Activated CD4-positive, alpha-beta T cell treated with anti-CD3 and anti-CD28 coated beads, Interleukin-2, amount 10 ng/mL, durations not matched to agents 24 days and 14 days (primary cell): ENCODE measurements at regions not wholly inside any gene's neighbourhood (a gene's known extent, or its start where the extent isn't known, plus 50 kb on each side); places are given as distances from the start of the nearest gene placed in this dataset.
"Not testable (repeated sequence)": the region's sequence is repeated elsewhere in the genome, so short reads cannot be mapped to it uniquely, and the experiment has no call there.

Source experiments
- DNase-seq: peaks from one replicate; pipeline ENCODE4 v3.0.0; 2022
- H3K27ac Mint-ChIP-seq: one replicate; pipeline ENCODE4 v1.8.0; 2022; ENCODE audit warnings: mild to moderate bottlenecking, mixed read lengths
- H3K27me3 Mint-ChIP-seq: one replicate; pipeline ENCODE4 v1.8.0; 2022; ENCODE audit warnings: mixed read lengths
- H3K36me3 Mint-ChIP-seq: one replicate; pipeline ENCODE4 v1.8.0; 2022; ENCODE audit warnings: low read depth, mild to moderate bottlenecking, mixed read lengths
- H3K4me1 Mint-ChIP-seq: one replicate; pipeline ENCODE4 v1.8.0; 2021; ENCODE audit warnings: mixed read lengths
- H3K4me3 Mint-ChIP-seq: one replicate; pipeline ENCODE4 v1.8.0; 2022; ENCODE audit warnings: mild to moderate bottlenecking, moderate library complexity, mixed read lengths
- H3K9me3 Mint-ChIP-seq: one replicate; pipeline ENCODE4 v1.8.0; 2021; ENCODE audit warnings: mixed read lengths
- intact Hi-C: fragments of 100-400 bp; cut with micrococcal nuclease; formaldehyde crosslinking; loops from one replicate; pipeline ENCODE4 v1.15.1; 2023

DNA sequence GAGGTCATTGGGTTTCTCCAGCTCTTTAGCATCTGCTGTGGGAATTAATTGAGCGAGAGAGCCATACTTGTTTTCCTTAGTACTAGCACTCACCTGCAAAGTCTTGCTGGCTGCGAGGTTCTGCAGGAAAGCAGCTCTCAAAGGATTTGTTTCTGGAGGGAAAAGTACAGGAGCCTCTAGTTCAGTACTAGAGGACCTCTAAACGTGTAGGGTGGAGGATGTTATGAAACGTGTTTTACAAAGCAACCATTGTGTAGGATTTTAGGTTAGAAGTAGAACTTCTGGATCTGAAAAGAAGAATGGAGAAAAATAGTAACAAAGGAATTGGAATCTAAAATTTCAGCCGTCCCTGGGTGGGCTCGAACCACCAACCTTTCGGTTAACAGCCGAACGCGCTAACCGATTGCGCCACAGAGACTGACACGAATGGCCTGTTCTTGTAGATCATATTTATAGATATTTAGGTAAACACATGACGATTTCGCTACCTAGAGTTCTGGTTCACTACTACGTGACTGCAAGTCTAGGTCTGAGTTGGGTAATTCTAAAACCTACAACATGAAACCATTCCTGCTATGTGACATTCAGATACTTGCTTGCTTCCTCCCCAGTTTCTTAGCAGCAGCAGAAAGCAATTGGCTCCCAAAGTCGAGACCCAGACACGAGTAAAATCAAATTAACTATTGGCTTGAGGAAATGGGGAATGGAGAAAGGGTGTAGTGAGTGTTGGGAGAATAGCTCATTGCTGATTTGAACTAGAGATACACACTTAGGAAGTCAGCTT, 60.2 kb upstream of the CFAP126 start:
- H3K36me3 Mint-ChIP-seq: peaks cover 5% of the 10 kb centered on the region
- intact Hi-C loops: no loop called here
- H3K27ac Mint-ChIP-seq: peak overlapping the region; percentile 74
- DNase-seq: peak; percentile 78
- peak overlapping the region; percentile 55 for H3K4me3 Mint-ChIP-seq
- H3K9me3 Mint-ChIP-seq: no peaks in the 10 kb centered on the region
- H3K4me1 Mint-ChIP-seq: peaks cover 19% of the 10 kb centered on the region
- peaks cover 47% of the 10 kb centered on the region for H3K27me3 Mint-ChIP-seq

DNA sequence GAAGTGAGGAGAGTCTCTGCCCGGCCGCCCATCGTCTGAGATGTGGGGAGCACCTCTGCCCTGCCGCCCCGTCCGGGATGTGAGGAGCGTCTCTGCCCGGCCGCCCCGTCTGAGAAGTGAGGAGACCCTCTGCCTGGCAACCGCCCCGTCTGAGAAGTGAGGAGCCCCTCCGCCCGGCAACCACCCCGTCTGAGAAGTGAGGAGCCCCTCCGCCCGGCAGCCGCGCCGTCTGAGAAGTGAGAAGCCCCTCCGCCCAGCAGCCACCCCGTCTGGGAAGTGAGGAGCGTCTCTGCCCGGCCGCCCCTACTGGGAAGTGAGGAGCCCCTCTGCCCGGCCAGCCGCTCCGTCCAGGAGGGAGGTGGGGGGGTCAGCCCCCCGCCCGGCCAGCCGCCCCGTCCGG, 55.2 kb upstream of the CFAP126 start:
- not testable (repeated sequence) for DNase-seq, H3K9me3 Mint-ChIP-seq, H3K27ac Mint-ChIP-seq, H3K36me3 Mint-ChIP-seq, H3K4me3 Mint-ChIP-seq
- Mint-ChIP-seq H3K4me1 (peaks cover 18% of the 10 kb centered on the region), H3K27me3 (peaks cover 12% of the 10 kb centered on the region)
- intact Hi-C loops: loop anchor here (2.0 kb wide), 1 partner anchor 24 kb away; no protein-coding TSS in a partner anchor

DNA sequence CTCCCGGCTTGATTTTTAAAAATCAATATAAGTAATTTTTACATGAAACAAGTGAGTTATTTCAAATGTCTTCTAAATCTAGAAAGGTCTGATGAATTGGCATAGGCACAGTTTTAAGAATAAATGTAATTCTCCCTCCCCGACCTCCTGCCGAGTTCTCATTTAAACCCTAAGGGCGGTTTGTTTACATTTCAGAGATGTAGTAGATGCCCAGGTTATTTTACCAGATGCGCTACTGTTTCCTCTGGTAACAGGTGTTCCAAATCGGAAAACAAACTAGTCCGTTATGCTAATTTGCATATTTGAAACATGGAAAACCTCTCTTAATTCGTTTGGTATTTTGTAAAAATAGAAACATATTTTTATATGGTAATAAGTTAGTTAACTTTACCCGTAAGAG, 53.8 kb upstream of the CFAP126 start:
- Mint-ChIP-seq H3K9me3 (no peaks in the 10 kb centered on the region), H3K4me1 (peaks cover 9% of the 10 kb centered on the region), H3K4me3 (peak overlapping the region; percentile 80), H3K27me3 (peaks cover 2% of the 10 kb centered on the region), H3K27ac (no peak overlapping the region), H3K36me3 (peaks cover 5% of the 10 kb centered on the region)
- intact Hi-C loops: no loop called here
- DNase-seq: no peak

DNA sequence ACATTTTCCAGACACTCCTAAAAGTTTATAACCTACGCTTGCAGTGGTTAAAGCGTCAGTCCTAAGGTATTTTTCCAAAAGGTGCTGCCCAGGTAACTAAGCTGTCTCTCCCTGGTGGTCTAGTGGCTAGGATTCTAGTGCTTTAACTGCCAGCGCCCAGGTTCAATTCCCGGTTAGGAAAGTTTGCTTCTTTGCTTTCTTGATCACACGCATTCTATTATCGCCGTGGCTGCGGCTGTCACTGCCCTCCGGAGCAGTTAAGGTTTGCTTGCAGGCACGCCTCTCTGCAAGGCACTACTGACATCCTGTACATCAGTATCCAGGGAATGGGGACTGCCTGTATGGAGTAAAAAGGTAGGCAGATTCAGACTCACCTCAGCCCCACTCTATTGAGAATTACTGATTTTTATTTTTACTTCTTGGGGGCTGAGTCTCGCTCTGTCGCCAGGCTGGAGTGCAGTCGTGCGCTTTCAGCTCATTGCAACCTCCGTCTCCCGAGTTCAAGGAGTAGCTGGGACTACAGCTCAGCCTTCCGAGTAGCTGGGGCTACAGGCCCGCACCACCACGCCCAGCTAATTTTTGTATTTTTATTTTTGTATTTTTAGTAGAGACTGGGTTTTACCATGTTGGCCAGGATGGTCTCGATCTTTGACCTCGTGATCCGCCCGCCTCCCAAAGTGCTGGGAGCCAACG, 53.2 kb upstream of the CFAP126 start:
- peak overlapping the region; percentile 40 for H3K4me3 Mint-ChIP-seq
- intact Hi-C loops: no loop called here
- H3K4me1 Mint-ChIP-seq: peaks cover 9% of the 10 kb centered on the region
- no peaks in the 10 kb centered on the region for H3K9me3 Mint-ChIP-seq
- no peak overlapping the region for H3K27ac Mint-ChIP-seq
- peaks cover 5% of the 10 kb centered on the region for H3K36me3 Mint-ChIP-seq
- H3K27me3 Mint-ChIP-seq: peaks cover 2% of the 10 kb centered on the region
- DNase-seq: no peak

DNA sequence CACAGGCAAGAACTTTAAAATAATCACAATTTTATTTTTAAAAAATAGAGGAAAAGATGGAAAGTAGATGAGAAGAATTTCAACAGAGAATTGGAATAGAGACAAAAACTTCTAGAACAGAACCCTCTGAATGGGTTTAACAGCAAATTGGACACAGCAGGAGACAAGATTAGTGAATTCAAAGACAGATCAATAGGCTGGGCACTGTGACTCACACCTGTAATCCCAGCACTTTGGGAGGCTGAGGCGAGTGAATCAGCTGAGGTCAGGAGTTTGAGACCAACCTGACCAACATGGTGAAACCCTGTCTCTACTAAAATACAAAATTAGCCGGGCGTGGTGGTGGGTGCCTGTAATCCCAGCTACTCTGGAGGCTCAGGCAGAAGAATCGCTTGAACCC, 49.9 kb upstream of the CFAP126 start:
- H3K36me3 Mint-ChIP-seq, H3K27ac Mint-ChIP-seq, H3K4me3 Mint-ChIP-seq, H3K27me3 Mint-ChIP-seq, DNase-seq, H3K4me1 Mint-ChIP-seq, H3K9me3 Mint-ChIP-seq, intact Hi-C loops: not testable (repeated sequence)
